Activated CD4-positive, alpha-beta memory T cell treated with anti-CD3 and anti-CD28 coated beads for 36 hours (primary cell): ENCODE measurements at regions not wholly inside any gene's neighbourhood (a gene's known extent, or its start where the extent isn't known, plus 50 kb on each side); places are given as distances from the start of the nearest gene placed in this dataset.

Experiments
- CTCF ChIA-PET: fragments of 350-600 bp; sonication (Branson Sonifier 250); formaldehyde crosslinking; loops from one replicate; lab custom pipeline; 2021; ENCODE audit warnings: antibody characterized with exemption, inconsistent platforms; lab: Charles Lee
- POLR2A ChIA-PET: fragments of 350-600 bp; sonication (Branson Sonifier 250); formaldehyde crosslinking; loops from one replicate; lab custom pipeline; 2021; ENCODE audit warnings: antibody characterized with exemption; lab: Charles Lee
- DNase-seq: peaks from one replicate; pipeline ENCODE4 v3.0.0-alpha.2; 2020
- H3K27ac Mint-ChIP-seq: one replicate; pipeline ENCODE4 v1.8.0; 2021; ENCODE audit warnings: mixed read lengths
- H3K27me3 Mint-ChIP-seq: one replicate; pipeline ENCODE4 v1.8.0; 2021; ENCODE audit warnings: mixed read lengths
- H3K36me3 Mint-ChIP-seq: one replicate; pipeline ENCODE4 v1.8.0; 2021; ENCODE audit warnings: mixed read lengths
- H3K4me1 Mint-ChIP-seq: one replicate; pipeline ENCODE4 v1.8.0; 2021; ENCODE audit warnings: low read depth, mixed read lengths
- H3K4me3 Mint-ChIP-seq: one replicate; pipeline ENCODE4 v1.8.0; 2021; ENCODE audit warnings: mild to moderate bottlenecking, mixed read lengths
- H3K9me3 Mint-ChIP-seq: one replicate; pipeline ENCODE4 v1.8.0; 2021; ENCODE audit warnings: mixed read lengths
- intact Hi-C: fragments of 100-400 bp; cut with micrococcal nuclease; formaldehyde crosslinking; loops from one replicate; pipeline ENCODE4 v1.15.1; 2023

DNA sequence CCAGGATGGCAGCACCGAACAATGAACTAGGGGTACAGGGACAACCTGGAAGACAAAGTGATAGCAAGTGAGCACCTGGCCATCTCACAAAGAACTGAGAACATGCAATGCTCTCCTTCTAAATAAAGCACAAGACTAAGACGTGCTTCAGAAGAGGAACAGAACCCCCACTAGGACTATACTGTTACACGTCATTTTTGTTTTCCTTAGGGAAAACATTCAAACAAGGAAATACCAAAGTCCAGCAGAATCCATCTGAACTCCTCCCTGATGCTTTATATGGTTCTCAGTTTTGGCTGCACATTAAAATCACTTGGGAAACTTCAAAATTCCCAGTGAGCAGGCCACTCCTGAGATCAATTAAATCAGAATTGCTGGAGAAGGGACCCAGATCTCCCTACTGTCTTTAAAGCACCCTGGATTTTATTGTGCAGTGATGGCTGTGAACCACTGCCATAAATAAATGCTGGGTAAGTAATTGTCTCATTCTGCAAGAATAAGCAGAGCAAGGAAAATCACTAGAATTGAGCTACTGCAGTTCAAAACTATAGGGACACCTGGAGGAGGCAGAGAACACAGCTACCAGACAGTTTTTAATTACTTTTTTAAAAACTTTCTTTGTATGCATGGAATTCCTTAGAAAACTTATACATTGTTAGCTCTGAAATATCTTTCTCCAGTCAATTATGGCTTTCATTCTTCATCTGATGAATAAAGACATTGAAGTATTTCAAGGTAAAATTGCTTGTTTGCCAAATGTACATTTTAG is 866.5 kb upstream of the GHITM start:
- intact Hi-C loops = no loop called here
- Mint-ChIP-seq H3K4me1 (no peaks in the 10 kb centered on the region), H3K27me3 (no peaks in the 10 kb centered on the region), H3K36me3 (no peaks in the 10 kb centered on the region), H3K9me3 (no peaks in the 10 kb centered on the region), H3K4me3 (no peak overlapping the region), H3K27ac (no peak overlapping the region)
- ChIA-PET CTCF (no interaction called here), POLR2A (no interaction called here)
- DNase-seq = no peak

DNA sequence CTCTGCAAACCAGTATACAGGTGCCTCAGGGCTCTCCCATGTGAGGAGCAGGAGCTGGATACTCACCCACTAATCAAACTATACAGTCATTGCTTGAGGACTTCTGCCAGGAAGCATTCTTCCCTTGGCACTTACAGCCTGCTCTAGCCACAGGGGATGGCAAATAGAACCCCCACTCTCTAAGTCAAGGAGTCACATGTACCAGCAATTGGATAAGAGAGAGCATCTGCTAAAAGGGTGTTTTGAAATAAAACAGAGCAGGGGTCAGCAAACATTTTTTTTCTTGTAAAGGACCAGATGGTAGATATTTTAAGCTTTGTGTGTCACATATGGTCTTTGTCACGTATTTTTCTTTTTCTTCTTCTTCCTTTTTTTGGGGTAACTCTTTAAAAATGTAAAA is 865.2 kb upstream of the GHITM start:
- H3K4me1 Mint-ChIP-seq = no peaks in the 10 kb centered on the region
- ChIA-PET POLR2A (no interaction called here), CTCF (no interaction called here)
- H3K36me3 Mint-ChIP-seq = no peaks in the 10 kb centered on the region
- H3K27me3 Mint-ChIP-seq = no peaks in the 10 kb centered on the region
- no peaks in the 10 kb centered on the region for H3K9me3 Mint-ChIP-seq
- no peak overlapping the region for H3K4me3 Mint-ChIP-seq
- H3K27ac Mint-ChIP-seq = no peak overlapping the region
- intact Hi-C loops = no loop called here
- no peak for DNase-seq

DNA sequence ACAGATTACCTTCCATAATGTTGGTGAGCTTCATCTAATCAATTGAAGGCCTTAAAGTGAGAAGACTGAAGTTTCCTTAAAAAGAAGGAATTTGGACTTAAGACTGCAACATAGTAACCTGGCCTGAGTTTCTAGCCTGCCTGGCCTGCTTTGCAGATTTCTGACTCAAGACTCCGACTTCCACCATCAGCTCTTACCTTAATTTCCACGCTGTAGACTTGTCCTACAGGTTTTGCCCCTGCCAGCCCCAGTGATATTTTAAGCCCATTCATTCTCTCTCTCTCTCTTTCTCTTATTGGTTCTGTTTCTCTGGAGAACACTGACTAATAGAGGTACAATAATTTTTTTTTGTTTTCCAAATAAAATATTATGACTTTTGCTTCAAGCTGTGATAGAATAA is 862.3 kb upstream of the GHITM start:
- intact Hi-C loops = no loop called here
- H3K27me3 Mint-ChIP-seq = no peaks in the 10 kb centered on the region
- no peak for DNase-seq
- no peak overlapping the region for H3K27ac Mint-ChIP-seq
- H3K9me3 Mint-ChIP-seq = no peaks in the 10 kb centered on the region
- ChIA-PET POLR2A (no interaction called here), CTCF (no interaction called here)
- H3K4me3 Mint-ChIP-seq = no peak overlapping the region
- H3K36me3 Mint-ChIP-seq = no peaks in the 10 kb centered on the region
- H3K4me1 Mint-ChIP-seq = no peaks in the 10 kb centered on the region

DNA sequence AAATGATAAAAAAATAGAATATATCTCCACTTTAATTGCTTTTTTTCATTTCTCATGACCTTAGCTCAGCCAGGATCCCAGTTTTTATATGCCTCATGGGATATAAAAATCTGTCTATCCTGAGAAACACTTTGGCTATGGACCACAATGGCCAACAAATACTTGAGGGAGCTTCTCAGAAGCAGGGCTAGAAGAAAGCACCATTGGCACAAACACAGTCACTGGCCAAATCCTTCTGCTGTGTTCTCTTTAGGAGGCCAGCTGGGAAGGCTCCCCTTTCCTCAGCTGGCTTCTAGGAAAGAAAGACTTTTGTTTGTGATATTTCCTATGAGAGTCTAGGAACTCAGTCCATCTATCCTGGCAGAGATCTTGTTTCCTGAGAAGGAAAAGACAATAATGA is 856.2 kb upstream of the GHITM start:
- Mint-ChIP-seq H3K27ac (no peak overlapping the region), H3K4me1 (no peaks in the 10 kb centered on the region), H3K9me3 (peaks cover 8% of the 10 kb centered on the region), H3K36me3 (no peaks in the 10 kb centered on the region), H3K4me3 (no peak overlapping the region), H3K27me3 (no peaks in the 10 kb centered on the region)
- intact Hi-C loops = no loop called here
- ChIA-PET POLR2A (no interaction called here), CTCF (no interaction called here)
- DNase-seq = no peak

DNA sequence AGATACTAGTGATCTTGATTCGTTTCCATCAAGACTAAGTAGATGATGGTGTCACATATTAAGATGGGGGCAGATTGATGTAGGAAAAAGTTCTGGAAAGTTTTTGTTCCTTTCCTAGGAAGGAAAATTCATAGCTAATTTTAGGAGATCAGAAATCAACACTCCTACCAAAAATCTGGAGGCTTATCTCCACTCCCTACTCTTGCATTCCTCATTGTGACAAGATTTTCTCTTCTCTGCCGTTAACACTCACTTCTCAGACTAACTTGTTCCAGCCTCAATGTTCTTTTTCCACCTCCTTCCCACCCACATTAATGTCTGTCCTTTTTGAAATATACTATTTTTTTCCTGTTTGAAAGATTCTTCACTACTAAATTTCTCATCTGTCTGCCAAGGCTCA is 851.9 kb upstream of the GHITM start:
- DNase-seq = no peak
- Mint-ChIP-seq H3K27ac (no peak overlapping the region), H3K27me3 (no peaks in the 10 kb centered on the region), H3K36me3 (no peaks in the 10 kb centered on the region), H3K4me1 (no peaks in the 10 kb centered on the region), H3K4me3 (no peak overlapping the region), H3K9me3 (peaks cover 8% of the 10 kb centered on the region)
- CTCF ChIA-PET = no interaction called here
- intact Hi-C loops = no loop called here
- POLR2A ChIA-PET = no interaction called here

DNA sequence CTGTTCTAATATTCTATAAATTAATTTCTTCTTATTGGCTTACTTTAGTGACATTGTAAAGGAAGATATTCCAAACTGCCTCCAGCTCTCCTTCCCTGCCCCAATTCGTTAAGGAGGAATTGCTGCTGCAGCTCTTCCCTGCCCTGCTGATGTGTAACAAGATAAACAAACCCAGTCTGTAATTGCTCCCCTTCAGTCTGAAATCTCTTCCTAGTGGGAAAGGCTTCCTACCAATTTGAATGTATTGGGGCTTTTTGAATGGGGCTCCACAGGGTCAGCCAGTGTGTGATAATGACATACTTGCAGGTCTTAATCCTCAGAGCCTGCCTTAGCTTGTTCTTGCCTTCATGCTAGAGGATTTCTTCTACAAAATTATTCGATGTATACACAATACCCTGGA is 849.9 kb upstream of the GHITM start:
- Mint-ChIP-seq H3K4me3 (no peak overlapping the region), H3K27me3 (no peaks in the 10 kb centered on the region), H3K36me3 (no peaks in the 10 kb centered on the region), H3K4me1 (no peaks in the 10 kb centered on the region), H3K27ac (no peak overlapping the region), H3K9me3 (peaks cover 8% of the 10 kb centered on the region)
- ChIA-PET CTCF (no interaction called here), POLR2A (no interaction called here)
- intact Hi-C loops = no loop called here
- DNase-seq = no peak

DNA sequence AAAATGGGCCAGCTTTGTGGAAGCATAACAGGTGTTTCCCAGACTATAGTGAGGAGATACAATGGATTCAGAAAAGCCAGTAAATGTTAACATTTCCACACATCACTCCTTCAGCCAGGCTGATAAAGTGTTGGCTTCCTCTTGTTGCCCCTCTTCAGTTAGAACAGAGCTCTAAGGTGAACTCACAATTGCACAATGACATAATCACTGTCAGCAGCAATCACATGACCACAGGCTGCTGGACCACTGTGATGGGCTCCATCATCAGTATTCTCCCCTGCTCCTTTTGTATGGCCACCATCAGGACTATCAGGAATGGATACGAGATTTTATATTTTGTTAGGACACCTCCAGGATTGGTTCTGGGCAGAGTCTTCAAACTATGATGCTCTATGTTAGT is 849.4 kb upstream of the GHITM start:
- Mint-ChIP-seq H3K27me3 (no peaks in the 10 kb centered on the region), H3K27ac (no peak overlapping the region), H3K36me3 (no peaks in the 10 kb centered on the region), H3K4me1 (no peaks in the 10 kb centered on the region), H3K4me3 (no peak overlapping the region), H3K9me3 (peaks cover 8% of the 10 kb centered on the region)
- ChIA-PET POLR2A (no interaction called here), CTCF (no interaction called here)
- intact Hi-C loops = no loop called here
- DNase-seq = no peak

DNA sequence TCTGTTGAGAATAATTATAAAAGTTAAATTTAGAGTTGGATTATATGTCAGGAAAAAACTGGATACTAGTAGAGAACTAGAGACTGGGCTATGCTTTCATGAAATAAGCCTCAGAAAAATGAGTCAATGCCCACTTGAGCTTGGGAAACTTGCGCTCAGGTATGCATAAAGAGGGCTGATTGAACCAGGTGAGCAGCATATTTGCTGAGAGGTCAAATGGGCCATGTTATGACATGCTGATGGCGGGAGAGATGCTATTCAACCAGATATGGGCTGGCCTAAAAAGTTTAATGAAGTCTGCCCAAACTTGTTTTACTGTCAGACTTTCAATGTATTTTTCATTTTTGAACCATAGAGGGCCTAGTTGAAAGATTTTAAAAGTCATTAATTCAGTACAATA is 837.6 kb upstream of the GHITM start:
- no peak overlapping the region for H3K27ac Mint-ChIP-seq
- no peak overlapping the region for H3K4me3 Mint-ChIP-seq
- H3K4me1 Mint-ChIP-seq = no peaks in the 10 kb centered on the region
- no peaks in the 10 kb centered on the region for H3K36me3 Mint-ChIP-seq
- DNase-seq = no peak
- ChIA-PET POLR2A (no interaction called here), CTCF (no interaction called here)
- peaks cover 6% of the 10 kb centered on the region for H3K9me3 Mint-ChIP-seq
- H3K27me3 Mint-ChIP-seq = no peaks in the 10 kb centered on the region
- intact Hi-C loops = no loop called here

DNA sequence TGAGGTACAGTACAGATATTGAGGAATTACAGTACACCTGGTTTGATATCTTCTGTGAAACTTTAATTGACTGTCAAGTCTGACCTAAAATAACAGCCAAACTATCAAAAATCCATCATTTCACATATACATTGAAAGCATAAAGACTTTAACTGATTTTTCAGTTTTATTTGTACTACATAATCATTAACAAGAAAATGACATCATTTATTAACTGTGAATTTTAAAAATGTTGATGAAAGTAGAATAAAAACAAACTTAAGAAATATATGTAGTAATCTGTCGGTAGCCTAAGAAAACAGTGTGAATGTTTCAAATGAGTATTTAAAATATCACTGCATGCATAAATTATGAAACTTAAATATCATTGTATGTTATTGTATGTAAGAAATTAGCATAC is 836.7 kb upstream of the GHITM start:
- DNase-seq = no peak
- H3K27ac Mint-ChIP-seq = no peak overlapping the region
- intact Hi-C loops = no loop called here
- peaks cover 3% of the 10 kb centered on the region for H3K9me3 Mint-ChIP-seq
- H3K36me3 Mint-ChIP-seq = no peaks in the 10 kb centered on the region
- no peaks in the 10 kb centered on the region for H3K27me3 Mint-ChIP-seq
- H3K4me1 Mint-ChIP-seq = no peaks in the 10 kb centered on the region
- ChIA-PET POLR2A (no interaction called here), CTCF (no interaction called here)
- H3K4me3 Mint-ChIP-seq = no peak overlapping the region

DNA sequence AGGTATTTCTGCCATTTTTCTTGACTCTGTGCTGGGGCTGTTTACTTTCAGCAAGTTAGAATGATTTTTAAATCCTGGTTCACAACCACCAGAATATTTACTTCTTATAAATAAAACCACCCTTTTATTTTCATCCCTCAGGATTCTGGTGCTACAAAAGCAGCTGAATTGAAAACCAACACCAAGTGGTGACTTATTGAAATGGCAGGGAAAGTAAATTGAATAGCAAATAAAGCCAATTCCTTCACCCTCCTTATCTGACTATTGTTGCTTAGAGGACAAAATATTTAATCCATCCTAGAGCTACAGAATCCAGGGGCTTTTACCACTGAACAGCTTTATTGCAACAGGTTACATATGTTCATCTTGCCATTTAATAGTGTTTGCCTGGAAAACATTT is 828.6 kb upstream of the GHITM start:
- intact Hi-C loops = no loop called here
- Mint-ChIP-seq H3K27me3 (no peaks in the 10 kb centered on the region), H3K36me3 (no peaks in the 10 kb centered on the region), H3K4me1 (no peaks in the 10 kb centered on the region), H3K4me3 (no peak overlapping the region), H3K9me3 (peaks cover 17% of the 10 kb centered on the region), H3K27ac (no peak overlapping the region)
- CTCF ChIA-PET = no interaction called here
- POLR2A ChIA-PET = no interaction called here
- no peak for DNase-seq

DNA sequence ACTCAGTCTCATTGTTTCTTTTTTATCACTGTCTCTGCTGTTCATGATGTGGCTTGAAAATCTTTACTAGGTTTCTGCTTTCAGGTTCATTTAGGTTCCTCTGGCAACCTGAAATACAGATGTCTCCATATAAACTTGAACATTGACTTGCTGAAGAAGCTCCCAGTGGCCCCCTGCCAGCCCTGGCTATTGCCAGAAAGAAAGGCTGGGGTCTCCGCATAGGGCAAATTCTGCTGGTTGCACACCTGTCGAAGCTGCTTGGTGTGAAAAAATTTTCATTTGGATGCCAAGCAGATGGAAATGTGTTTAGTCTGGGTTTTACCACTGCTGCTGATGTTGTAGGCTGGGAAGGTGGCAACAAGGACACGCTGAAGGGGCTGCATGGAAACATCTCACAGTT is 826.7 kb upstream of the GHITM start:
- H3K27me3 Mint-ChIP-seq = no peaks in the 10 kb centered on the region
- DNase-seq = no peak
- no peak overlapping the region for H3K27ac Mint-ChIP-seq
- no peak overlapping the region for H3K4me3 Mint-ChIP-seq
- no peaks in the 10 kb centered on the region for H3K4me1 Mint-ChIP-seq
- POLR2A ChIA-PET = no interaction called here
- peaks cover 17% of the 10 kb centered on the region for H3K9me3 Mint-ChIP-seq
- H3K36me3 Mint-ChIP-seq = no peaks in the 10 kb centered on the region
- CTCF ChIA-PET = no interaction called here
- intact Hi-C loops = no loop called here

DNA sequence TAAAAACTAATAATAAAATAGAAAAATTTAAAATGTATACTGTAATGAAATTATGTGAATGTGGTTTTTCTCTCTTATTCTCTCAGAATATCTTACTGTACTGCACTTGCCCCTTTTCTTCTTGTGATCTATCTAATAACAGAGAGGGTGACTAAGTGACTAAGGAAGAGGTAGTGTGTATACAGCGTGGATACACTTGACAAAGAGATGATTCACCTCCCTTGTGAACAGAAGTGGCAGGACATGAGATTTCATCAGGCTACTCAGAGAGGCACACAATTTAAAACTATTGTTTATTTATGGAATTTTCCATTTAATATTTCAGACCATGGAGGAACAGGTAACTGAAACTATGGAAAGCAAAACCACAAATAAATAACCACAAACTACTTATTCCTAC is 806.6 kb upstream of the GHITM start:
- H3K4me1 Mint-ChIP-seq = no peaks in the 10 kb centered on the region
- intact Hi-C loops = no loop called here
- peaks cover 13% of the 10 kb centered on the region for H3K9me3 Mint-ChIP-seq
- CTCF ChIA-PET = no interaction called here
- POLR2A ChIA-PET = no interaction called here
- no peak for DNase-seq
- H3K27ac Mint-ChIP-seq = no peak overlapping the region
- H3K36me3 Mint-ChIP-seq = no peaks in the 10 kb centered on the region
- no peaks in the 10 kb centered on the region for H3K27me3 Mint-ChIP-seq
- H3K4me3 Mint-ChIP-seq = no peak overlapping the region

DNA sequence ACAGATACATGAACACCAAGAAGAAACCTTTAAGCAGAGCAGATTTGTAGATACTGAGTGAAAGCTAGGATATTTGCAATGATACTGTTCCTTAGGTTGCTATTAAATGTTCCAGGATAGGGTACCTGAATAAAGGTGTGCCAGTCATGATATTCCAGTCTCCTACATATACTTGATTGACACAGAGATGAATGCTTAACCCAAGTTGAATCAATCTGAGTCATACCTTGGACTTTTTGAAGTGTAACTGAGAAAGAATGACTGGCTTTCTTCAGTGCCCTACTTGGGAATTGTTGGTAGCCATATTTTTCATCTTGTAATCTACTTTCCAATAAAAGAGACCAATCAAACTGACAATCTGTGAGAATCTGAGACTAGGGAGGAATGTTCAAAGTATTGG is 805.7 kb upstream of the GHITM start:
- ChIA-PET POLR2A (no interaction called here), CTCF (no interaction called here)
- Mint-ChIP-seq H3K9me3 (peaks cover 18% of the 10 kb centered on the region), H3K27me3 (no peaks in the 10 kb centered on the region), H3K36me3 (no peaks in the 10 kb centered on the region), H3K4me1 (no peaks in the 10 kb centered on the region), H3K27ac (no peak overlapping the region), H3K4me3 (no peak overlapping the region)
- intact Hi-C loops = no loop called here
- no peak for DNase-seq
